ENCODE measurements at regions not wholly inside any gene's neighbourhood (a gene's known extent, or its start where the extent isn't known, plus 50 kb on each side); places are given as distances from the start of the nearest gene placed in this dataset.

GRCh38 chr2:43123028-43123427, 103.4 kb downstream of the ZFP36L2 start:
- no peak overlapping the region for H2AFZ ChIP-seq (ENCODE audit: low read length)
- no peak overlapping the region for H3K4me2 ChIP-seq (ENCODE audit: insufficient read depth, low read length)
- H3K36me3 ChIP-seq (ENCODE audit: insufficient read depth, low read length): no peaks in the 10 kb centered on the region
- TF ChIP-seq CTCF (IDR thresholded peaks at IDR 0.05; ENCODE audit: extremely low read depth, low read depth, low read length): no peak
- no peak overlapping the region for H3K27ac ChIP-seq (ENCODE audit: low read depth, low read length)
- H3K27me3 ChIP-seq (ENCODE audit: insufficient read depth, low read length): no peaks in the 10 kb centered on the region
- no peak for DNase-seq (ENCODE audit: insufficient read length, low spot score, missing footprints)
- no peaks in the 10 kb centered on the region for H3K4me1 ChIP-seq (ENCODE audit: insufficient read depth, low read length)
- no peaks in the 10 kb centered on the region for H4K20me1 ChIP-seq (ENCODE audit: insufficient read depth, low read length)
- H3K79me2 ChIP-seq (ENCODE audit: insufficient read depth, low read length): no peaks in the 10 kb centered on the region
- H3K4me3 ChIP-seq (ENCODE audit: insufficient read depth, low read length): no peak overlapping the region
- H3K9me3 ChIP-seq (ENCODE audit: low read depth, low read length): no peaks in the 10 kb centered on the region

GRCh38 chr2:43121580-43122314, 104.7 kb downstream of the ZFP36L2 start:
- H3K27ac ChIP-seq (ENCODE audit: low read depth, low read length): no peak overlapping the region
- no peak for TF ChIP-seq CTCF (IDR thresholded peaks at IDR 0.05; ENCODE audit: extremely low read depth, low read depth, low read length)
- no peak overlapping the region for H3K4me2 ChIP-seq (ENCODE audit: insufficient read depth, low read length)
- no peaks in the 10 kb centered on the region for H3K79me2 ChIP-seq (ENCODE audit: insufficient read depth, low read length)
- H4K20me1 ChIP-seq (ENCODE audit: insufficient read depth, low read length): no peaks in the 10 kb centered on the region
- H2AFZ ChIP-seq (ENCODE audit: low read length): no peak overlapping the region
- H3K4me3 ChIP-seq (ENCODE audit: insufficient read depth, low read length): no peak overlapping the region
- no peaks in the 10 kb centered on the region for H3K27me3 ChIP-seq (ENCODE audit: insufficient read depth, low read length)
- H3K4me1 ChIP-seq (ENCODE audit: insufficient read depth, low read length): no peaks in the 10 kb centered on the region
- no peaks in the 10 kb centered on the region for H3K36me3 ChIP-seq (ENCODE audit: insufficient read depth, low read length)
- H3K9me3 ChIP-seq (ENCODE audit: low read depth, low read length): no peaks in the 10 kb centered on the region
- DNase-seq (ENCODE audit: insufficient read length, low spot score, missing footprints): no peak

- DNase-seq (ENCODE audit: insufficient read length, low spot score, missing footprints): no peak
Observed at GRCh38 chr2:43119303-43119702, 107.1 kb downstream of the ZFP36L2 start.

More at GRCh38 chr2:43119303-43119702, 107.1 kb downstream of the ZFP36L2 start:
- Histone ChIP-seq H3K79me2 (ENCODE audit: insufficient read depth, low read length) (no peaks in the 10 kb centered on the region), H3K27ac (ENCODE audit: low read depth, low read length) (no peak overlapping the region), H3K4me1 (ENCODE audit: insufficient read depth, low read length) (no peaks in the 10 kb centered on the region), H3K36me3 (ENCODE audit: insufficient read depth, low read length) (no peaks in the 10 kb centered on the region), H3K4me3 (ENCODE audit: insufficient read depth, low read length) (no peak overlapping the region), H4K20me1 (ENCODE audit: insufficient read depth, low read length) (no peaks in the 10 kb centered on the region), H3K27me3 (ENCODE audit: insufficient read depth, low read length) (no peaks in the 10 kb centered on the region), H3K9me3 (ENCODE audit: low read depth, low read length) (no peaks in the 10 kb centered on the region), H2AFZ (ENCODE audit: low read length) (no peak overlapping the region), H3K4me2 (ENCODE audit: insufficient read depth, low read length) (no peak overlapping the region)
- no peak for TF ChIP-seq CTCF (IDR thresholded peaks at IDR 0.05; ENCODE audit: extremely low read depth, low read depth, low read length)

Measured in osteoblast (primary cell).